B cell (primary cell): ENCODE measurements at regions not wholly inside any gene's neighbourhood (a gene's known extent, or its start where the extent isn't known, plus 50 kb on each side); places are given as distances from the start of the nearest gene placed in this dataset.

Experiments used
- ATAC-seq: fragments of 200-7000 bp; cut with Tn5 transposase; one replicate; pipeline ENCODE4 v1.10.0; 2021; ENCODE audit warnings: low read depth, mild to moderate bottlenecking, moderate number of reproducible peaks, moderate library complexity
- CTCF ChIA-PET: fragments of 350-600 bp; sonication (Branson Sonifier 250); formaldehyde crosslinking; loops from one replicate; lab custom pipeline; 2021; ENCODE audit warnings: antibody characterized with exemption, inconsistent platforms; lab: Charles Lee
- POLR2A ChIA-PET: fragments of 350-600 bp; sonication (Branson Sonifier 250); formaldehyde crosslinking; loops from one replicate; lab custom pipeline; 2021; ENCODE audit warnings: antibody characterized with exemption; lab: Charles Lee
- DNase-seq: peaks from one replicate; pipeline ENCODE4 v3.0.0; 2013
- H2AFZ ChIP-seq: 2 replicates; pipeline ENCODE4 v1.6.1; 2012; ENCODE audit warnings: mild to moderate bottlenecking, low read depth, low read length; ENCODE audit not compliant: insufficient read depth, poor library complexity, severe bottlenecking
- H3K27ac ChIP-seq, 2 donors: 1 replicate in 1 of 2; 2 replicates in 1 of 2; pipeline ENCODE4 v1.5.1; 2012 to 2013; ENCODE audit warnings: low read length in 2 of 2, mild to moderate bottlenecking in 2 of 2, moderate library complexity in 1 of 2
- H3K27me3 ChIP-seq, 4 experiments: fragments of 200-600 bp in 1 of 4; sonication (generic) in 1 of 4; replicated peaks in 1 of 4; 1 replicate in 2 of 4; 2 replicates in 2 of 4; pipeline versions ENCODE4 v1.6.1 to v1.7.0; 2013 to 2016; ENCODE audit warnings: low read length in 3 of 4, mild to moderate bottlenecking in 2 of 4, mixed read lengths in 1 of 4, moderate library complexity in 1 of 4; ENCODE audit not compliant: insufficient read depth in 4 of 4, control insufficient read depth in 3 of 4; ENCODE audit errors: control extremely low read depth in 1 of 4
- H3K36me3 ChIP-seq, 2 experiments: replicated peaks in 1 of 2; 1 replicate in 1 of 2; 2 replicates in 1 of 2; pipeline versions ENCODE4 v1.6.1 to v1.7.1; 2013; ENCODE audit warnings: low read length in 1 of 2; ENCODE audit not compliant: insufficient read depth in 2 of 2, control insufficient read depth in 1 of 2; ENCODE audit errors: control extremely low read depth in 1 of 2, extremely low read depth in 1 of 2
- H3K4me1 ChIP-seq, 2 donors: fragments of 200-600 bp in 1 of 2; sonication (generic) in 1 of 2; 1 replicate in 1 of 2; 2 replicates in 1 of 2; pipeline versions ENCODE4 v1.5.1 to v1.6.1; 2013 to 2017; ENCODE audit warnings: low read length in 2 of 2; ENCODE audit not compliant: control insufficient read depth in 2 of 2, insufficient read depth in 2 of 2
- H3K4me2 ChIP-seq: replicated peaks from 2 replicates; pipeline ENCODE3; 2012; ENCODE audit warnings: mild to moderate bottlenecking, low read depth, low read length; ENCODE audit not compliant: poor library complexity, severe bottlenecking
- H3K4me3 ChIP-seq, 5 experiments: fragments of 200-600 bp in 1 of 5; sonication (generic) in 1 of 5; 1 replicate in 3 of 5; 2 replicates in 2 of 5; pipeline versions ENCODE4 v1.5.1 to v1.7.0; 2011 to 2016; ENCODE audit warnings: low read length in 4 of 5, mild to moderate bottlenecking in 4 of 5, low read depth in 2 of 5, control low read depth in 1 of 5, moderate library complexity in 1 of 5; ENCODE audit not compliant: insufficient read depth in 1 of 5; ENCODE audit errors: control extremely low read depth in 1 of 5, extremely low read depth in 1 of 5
- H3K79me2 ChIP-seq: fragments of 200-600 bp; sonication (generic); one replicate; pipeline ENCODE4 v1.6.0; 2016; ENCODE audit warnings: low read length; ENCODE audit not compliant: control insufficient read depth, insufficient read depth
- H3K9ac ChIP-seq: fragments of 200-600 bp; sonication (generic); 2 replicates; pipeline ENCODE4 v1.6.1; 2017; ENCODE audit warnings: mild to moderate bottlenecking, low read length, moderate library complexity
- H3K9me3 ChIP-seq, 3 donors: one replicate each; pipeline versions ENCODE4 v1.6.1 to v1.7.1; 2013; ENCODE audit warnings: low read length in 2 of 3; ENCODE audit not compliant: control insufficient read depth in 2 of 3, insufficient read depth in 1 of 3; ENCODE audit errors: control extremely low read depth in 1 of 3
- H4K20me1 ChIP-seq: 2 replicates; pipeline ENCODE4 v1.6.0; 2012; ENCODE audit warnings: mild to moderate bottlenecking, low read length; ENCODE audit not compliant: insufficient read depth, control insufficient read depth, poor library complexity, severe bottlenecking
- H3K27ac Mint-ChIP-seq: one replicate; pipeline ENCODE4 v1.8.0; 2021; ENCODE audit warnings: mixed read lengths
- H3K27me3 Mint-ChIP-seq: one replicate; pipeline ENCODE4 v1.8.0; 2021; ENCODE audit warnings: mixed read lengths
- H3K4me1 Mint-ChIP-seq: one replicate; pipeline ENCODE4 v1.8.0; 2021; ENCODE audit warnings: mixed read lengths
- H3K4me3 Mint-ChIP-seq: one replicate; pipeline ENCODE4 v1.8.0; 2021; ENCODE audit warnings: mixed read lengths
- H3K9me3 Mint-ChIP-seq: one replicate; pipeline ENCODE4 v1.8.0; 2022; ENCODE audit warnings: mixed read lengths; ENCODE audit not compliant: insufficient read depth
- CTCF ChIP-seq: fragments of 200-600 bp; IDR thresholded peaks from one replicate; pipeline ENCODE4 v1.8.0; 2022; ENCODE audit warnings: antibody characterized with exemption, mild to moderate bottlenecking
- EZH2 ChIP-seq: IDR thresholded peaks from 2 replicates; pipeline ENCODE4 v1.6.1; 2012; ENCODE audit warnings: borderline replicate concordance, low read depth, mild to moderate bottlenecking, moderate library complexity, low read length; ENCODE audit not compliant: insufficient read depth, poor library complexity, severe bottlenecking
- WGBS: methylation state at CpG from one replicate; pipeline ENCODE4 v1.1.5; 2013; ENCODE audit warnings: missing lambda C conversion rate; ENCODE audit not compliant: insufficient coverage; 5-methylcytosine and 5-hydroxymethylcytosine counted together
- intact Hi-C: fragments of 100-400 bp; cut with micrococcal nuclease; formaldehyde crosslinking; loops from one replicate; pipeline ENCODE4 v1.10.0; 2022

- Mint-ChIP-seq H3K4me3 (no peak overlapping the region), H3K4me1 (no peaks in the 10 kb centered on the region), H3K27me3 (no peaks in the 10 kb centered on the region), H3K27ac (no peak overlapping the region), H3K9me3 (no peaks in the 10 kb centered on the region)
- Histone ChIP-seq H4K20me1 (no peaks in the 10 kb centered on the region), H3K27ac (no peak overlapping the region), H3K9me3 (no peaks in the 10 kb centered on the region), H3K4me2 (no peak overlapping the region), H3K36me3 (no peaks in the 10 kb centered on the region), H3K27me3 (no peaks in the 10 kb centered on the region), H2AFZ (no peak overlapping the region), H3K9ac (no peak overlapping the region), H3K79me2 (no peaks in the 10 kb centered on the region), H3K4me1 (no peaks in the 10 kb centered on the region), H3K4me3 (no peak overlapping the region)
- intact Hi-C loops: no loop called here
- WGBS: no CpG with 5 or more reads among the region's 5 CpGs
- ChIA-PET POLR2A (no interaction called here), CTCF (no interaction called here)
- TF ChIP-seq CTCF (no peak), EZH2 (no peak)
- DNase-seq (no peak), ATAC-seq (no peak)
These were observed 426.7 kb upstream of the ARX start for GRCh38 chrX:25442499-25442898.

GRCh38 chrX:25433307-25433706 lies 417.5 kb upstream of the ARX start:
- ChIA-PET POLR2A (no interaction called here), CTCF (no interaction called here)
- WGBS: no CpG with 5 or more reads among the region's 2 CpGs
- DNase-seq: no peak
- no peak for TF ChIP-seq CTCF
- TF ChIP-seq EZH2: no peak
- no peak overlapping the region for H3K4me2 ChIP-seq
- H3K4me1 ChIP-seq: no peaks in the 10 kb centered on the region
- H3K27ac Mint-ChIP-seq: no peak overlapping the region
- H4K20me1 ChIP-seq: no peaks in the 10 kb centered on the region
- H3K36me3 ChIP-seq: no peaks in the 10 kb centered on the region
- H3K9me3 ChIP-seq: peaks cover 0 to 3% (median 0%) of the 10 kb centered on the region in 3 donors
- no peak overlapping the region for H3K9ac ChIP-seq
- no peak overlapping the region for H2AFZ ChIP-seq
- H3K9me3 Mint-ChIP-seq: no peaks in the 10 kb centered on the region
- no peak overlapping the region for H3K4me3 ChIP-seq
- no peak overlapping the region for H3K27ac ChIP-seq
- intact Hi-C loops: no loop called here
- H3K4me3 Mint-ChIP-seq: no peak overlapping the region
- no peaks in the 10 kb centered on the region for H3K27me3 Mint-ChIP-seq
- H3K79me2 ChIP-seq: no peaks in the 10 kb centered on the region
- H3K4me1 Mint-ChIP-seq: no peaks in the 10 kb centered on the region
- no peaks in the 10 kb centered on the region for H3K27me3 ChIP-seq
- no peak for ATAC-seq
